Mesenteric fat pad (tissue), 1 donor: ENCODE measurements at regions not wholly inside any gene's neighbourhood (a gene's known extent, or its start where the extent isn't known, plus 50 kb on each side); places are given as distances from the start of the nearest gene placed in this dataset.
"Not testable (repeated sequence)": the region's sequence is repeated elsewhere in the genome, so short reads cannot be mapped to it uniquely, and the experiment has no call there.

Experiments
- DNase-seq: peaks from one replicate; pipeline ENCODE4 v3.0.0-alpha.2; 2020; ENCODE audit warnings: low spot score
- donor health status: DM: yes; HTN: yes; CAD: no.

GRCh38 chr5:117559005-117559844 is 984.6 kb upstream of the SEMA6A start:
- DNase-seq, result no peak

DNA sequence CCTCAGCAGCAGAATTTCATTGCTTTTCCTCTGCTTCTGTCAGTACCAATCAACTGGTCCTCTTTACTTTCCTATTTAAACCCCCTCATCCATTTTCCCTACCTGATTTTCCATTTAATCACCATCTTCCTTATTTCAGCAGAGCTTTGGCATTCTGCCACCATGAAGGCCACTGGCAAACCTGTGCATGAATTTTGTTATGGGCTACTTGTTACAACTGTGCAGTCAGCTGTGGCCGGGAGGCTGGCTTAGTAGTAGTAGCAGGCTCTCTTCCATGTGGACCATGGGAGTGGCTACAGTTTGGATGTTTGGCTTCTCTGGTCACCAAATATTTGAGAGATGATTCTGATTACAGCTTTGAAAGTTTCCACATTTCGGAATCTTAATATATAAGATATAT is 976.6 kb upstream of the SEMA6A start:
- DNase-seq, result no peak

- no peak for DNase-seq
Measured at GRCh38 chr5:117547192-117547591, 972.6 kb upstream of the SEMA6A start.

DNA sequence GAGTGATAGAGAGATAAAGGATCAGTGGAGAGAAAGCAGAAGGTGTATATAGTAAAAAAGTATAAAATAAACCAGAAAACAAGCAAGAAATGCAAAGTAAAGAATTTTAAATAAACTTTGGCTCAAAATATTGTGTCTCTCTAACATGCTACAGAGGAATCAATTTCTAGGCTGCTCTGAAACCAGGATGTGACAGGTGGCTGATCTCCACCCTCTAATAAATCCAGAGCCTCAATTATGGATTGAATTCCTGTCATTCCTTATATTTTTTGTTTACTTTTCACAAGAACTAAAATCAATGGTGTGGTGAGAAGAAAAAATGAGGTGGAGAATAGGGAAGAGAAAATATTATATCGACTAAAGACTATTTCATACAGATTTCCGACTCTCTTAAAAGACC is 965.1 kb upstream of the SEMA6A start:
- DNase-seq, result no peak

DNA sequence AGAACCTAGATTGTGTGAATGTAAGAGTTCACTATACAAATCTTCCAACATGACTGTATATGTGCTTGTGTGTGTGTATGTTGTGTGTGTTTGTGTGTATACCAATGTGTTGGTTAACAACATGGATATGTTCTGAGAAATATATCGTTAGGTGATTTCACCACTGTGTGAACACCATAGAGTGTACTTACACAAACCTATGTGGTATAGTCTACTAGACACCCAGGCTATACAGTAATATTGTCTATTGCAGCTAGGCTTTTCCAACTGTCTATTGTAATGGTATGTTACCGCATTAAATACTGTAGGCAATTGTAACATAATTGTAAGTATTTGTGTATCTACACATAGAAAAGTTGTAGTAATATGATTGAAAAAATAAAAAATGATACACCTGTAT is 959.2 kb upstream of the SEMA6A start:
- DNase-seq, result no peak

GRCh38 chr5:117533051-117533670 is 958.5 kb upstream of the SEMA6A start:
- DNase-seq, result not testable (repeated sequence)

GRCh38 chr5:117519957-117520500 is 945.4 kb upstream of the SEMA6A start:
- no peak for DNase-seq

DNA sequence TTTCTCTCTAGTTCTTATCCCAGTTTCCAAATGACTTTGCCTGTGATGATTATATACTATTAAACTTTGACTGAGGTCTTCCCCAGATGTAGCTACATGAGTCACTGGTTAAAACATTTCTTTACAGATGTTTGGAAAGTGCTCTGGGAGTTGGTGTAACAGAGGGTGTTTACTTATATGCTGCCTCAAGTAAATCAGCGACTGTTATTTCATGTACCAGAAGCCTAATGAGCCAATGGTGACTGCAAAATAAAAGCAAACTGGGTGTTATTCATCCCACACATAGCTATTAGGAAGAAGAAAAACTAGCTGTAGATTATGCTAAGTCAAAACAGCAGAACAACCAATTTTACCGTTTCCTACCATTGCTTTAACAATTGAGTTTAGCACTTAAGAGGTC is 929.7 kb upstream of the SEMA6A start:
- DNase-seq, result no peak

DNA sequence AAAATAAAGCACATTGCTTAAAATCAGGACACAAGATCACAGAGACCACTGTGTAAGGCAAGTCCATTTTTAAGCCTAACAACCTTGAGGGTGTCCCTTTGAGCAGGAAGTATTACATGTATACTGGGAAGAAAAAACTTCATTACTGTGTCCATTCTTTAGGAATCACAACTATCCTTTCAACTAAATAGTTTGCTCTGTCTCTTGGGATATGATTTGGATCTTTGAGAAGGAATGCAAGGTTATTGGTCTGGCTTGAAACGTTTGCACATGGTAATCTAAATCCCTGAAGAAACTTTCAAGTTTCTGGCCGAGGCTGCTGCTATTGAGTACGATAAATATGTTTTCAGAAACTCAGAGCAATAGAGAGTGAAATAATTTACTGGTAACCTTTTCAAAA is 923.0 kb upstream of the SEMA6A start:
- no peak for DNase-seq

GRCh38 chr5:117496801-117497200 is 922.2 kb upstream of the SEMA6A start:
- DNase-seq, result no peak

- no peak for DNase-seq
Measured at GRCh38 chr5:117494188-117494587, 919.6 kb upstream of the SEMA6A start.

DNA sequence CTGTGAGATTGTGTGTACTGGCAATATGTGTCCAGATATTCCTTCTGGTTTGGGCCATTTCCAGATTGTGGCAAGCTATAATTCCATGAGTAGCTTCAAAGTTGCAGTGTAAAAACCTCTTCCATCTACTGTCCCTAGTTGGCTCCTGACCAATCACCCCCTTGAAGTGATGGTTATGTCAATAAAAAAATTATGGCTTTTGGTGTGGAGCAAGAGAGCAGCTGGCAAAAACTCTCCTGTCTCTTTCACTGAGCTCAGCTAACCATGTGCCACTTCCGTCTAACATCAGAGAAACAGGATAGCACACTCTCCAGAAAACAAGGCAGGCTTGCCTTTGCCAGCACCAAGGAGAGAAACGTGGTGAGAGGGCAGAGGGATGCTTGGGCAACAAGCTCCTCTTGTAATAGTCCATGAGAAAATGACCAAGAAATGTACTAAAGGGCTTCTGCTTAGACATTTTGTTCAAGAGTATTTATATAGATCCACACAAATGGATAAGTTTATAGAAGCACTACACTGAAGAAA is 914.4 kb upstream of the SEMA6A start:
- no peak for DNase-seq

- no peak for DNase-seq
Measured at GRCh38 chr5:117487556-117487955, 912.9 kb upstream of the SEMA6A start.

GRCh38 chr5:117486879-117487391 is 912.3 kb upstream of the SEMA6A start:
- no peak for DNase-seq

DNA sequence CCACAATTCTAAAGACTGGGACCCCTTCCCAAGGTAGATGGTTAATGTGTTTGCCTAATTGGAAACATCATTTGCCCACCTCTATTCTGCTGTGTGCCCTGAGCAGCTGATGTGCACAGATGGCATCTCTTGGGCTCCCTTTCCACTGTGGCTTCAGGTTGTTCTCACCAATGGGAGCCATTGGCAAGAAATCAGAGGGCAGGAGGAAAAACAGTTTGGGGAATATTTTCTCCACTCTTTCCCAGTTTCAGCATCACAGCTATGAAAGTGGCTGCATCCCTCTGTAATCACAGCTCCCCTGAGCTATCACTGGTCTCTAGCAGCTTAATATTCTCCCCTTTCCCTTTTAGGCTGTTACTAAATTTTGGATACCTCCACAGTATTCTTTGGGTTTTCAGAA is 911.6 kb upstream of the SEMA6A start:
- no peak for DNase-seq

GRCh38 chr5:117475919-117476318 is 901.3 kb upstream of the SEMA6A start:
- DNase-seq, result no peak

- DNase-seq, result no peak
Measured at GRCh38 chr5:117473165-117473564, 898.5 kb upstream of the SEMA6A start.

GRCh38 chr5:117463881-117464570 is 889.4 kb upstream of the SEMA6A start:
- DNase-seq, result no peak

- no peak for DNase-seq
Measured at GRCh38 chr5:117461966-117462365, 887.3 kb upstream of the SEMA6A start.

- no peak for DNase-seq
Measured at GRCh38 chr5:117461403-117461802, 886.8 kb upstream of the SEMA6A start.

- DNase-seq, result no peak
Measured at GRCh38 chr5:117457656-117458055, 883.0 kb upstream of the SEMA6A start.
